NB4 (cell line): ENCODE measurements at regions not wholly inside any gene's neighbourhood (a gene's known extent, or its start where the extent isn't known, plus 50 kb on each side); places are given as distances from the start of the nearest gene placed in this dataset.

Experiments
- CTCF ChIP-seq: IDR thresholded peaks from one replicate; pipeline ENCODE4 v1.5.1; 2012; ENCODE audit warnings: low read depth, low read length
- MYC ChIP-seq: IDR thresholded peaks from 2 replicates; pipeline ENCODE4 v1.6.1; 2011; ENCODE audit warnings: low read depth, low read length
- POLR2A ChIP-seq: IDR thresholded peaks from 2 replicates; pipeline ENCODE4 v1.6.1; 2011; ENCODE audit warnings: mild to moderate bottlenecking; ENCODE audit not compliant: insufficient read length; ENCODE audit errors: extremely low read depth
- TF ChIP-seq, protein P1 (sequence below): IDR thresholded peaks from 2 replicates; pipeline ENCODE4 v1.6.1; 2011; ENCODE audit warnings: low read depth, low read length

DNA sequence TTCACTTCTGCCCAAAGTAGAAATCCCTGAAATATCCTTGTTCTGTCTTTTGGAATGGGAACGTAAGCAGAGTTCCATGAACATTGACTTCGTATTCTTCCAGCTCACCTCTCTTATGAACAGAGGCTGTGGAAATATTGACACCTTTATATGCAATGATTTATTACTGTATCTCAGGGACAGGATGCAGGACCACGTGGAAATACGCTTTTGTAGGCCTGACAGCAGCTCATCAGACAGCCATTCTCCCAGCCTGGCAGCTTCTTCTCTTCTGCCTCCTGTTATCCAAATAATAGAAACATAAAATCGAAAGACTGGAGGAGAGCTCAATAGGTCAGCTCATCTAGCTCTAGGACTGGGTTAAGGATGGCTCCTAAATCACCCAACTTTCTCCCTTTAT, 106.2 kb upstream of the DTNBP1 start:
- TF ChIP-seq CTCF (no peak), MYC (no peak), POLR2A (no peak)
- TF ChIP-seq, protein P1, sequence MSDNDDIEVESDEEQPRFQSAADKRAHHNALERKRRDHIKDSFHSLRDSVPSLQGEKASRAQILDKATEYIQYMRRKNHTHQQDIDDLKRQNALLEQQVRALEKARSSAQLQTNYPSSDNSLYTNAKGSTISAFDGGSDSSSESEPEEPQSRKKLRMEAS: no peak
